HG02571 (cell line): ENCODE measurements at regions not wholly inside any gene's neighbourhood (a gene's known extent, or its start where the extent isn't known, plus 50 kb on each side); places are given as distances from the start of the nearest gene placed in this dataset.

Experiments used
- ATAC-seq: cut with Tn5 transposase; IDR thresholded peaks from one replicate; pipeline ENCODE4 v1.9.1; 2021; ENCODE audit warnings: mild to moderate bottlenecking, moderate library complexity; ENCODE audit not compliant: unreplicated experiment

DNA sequence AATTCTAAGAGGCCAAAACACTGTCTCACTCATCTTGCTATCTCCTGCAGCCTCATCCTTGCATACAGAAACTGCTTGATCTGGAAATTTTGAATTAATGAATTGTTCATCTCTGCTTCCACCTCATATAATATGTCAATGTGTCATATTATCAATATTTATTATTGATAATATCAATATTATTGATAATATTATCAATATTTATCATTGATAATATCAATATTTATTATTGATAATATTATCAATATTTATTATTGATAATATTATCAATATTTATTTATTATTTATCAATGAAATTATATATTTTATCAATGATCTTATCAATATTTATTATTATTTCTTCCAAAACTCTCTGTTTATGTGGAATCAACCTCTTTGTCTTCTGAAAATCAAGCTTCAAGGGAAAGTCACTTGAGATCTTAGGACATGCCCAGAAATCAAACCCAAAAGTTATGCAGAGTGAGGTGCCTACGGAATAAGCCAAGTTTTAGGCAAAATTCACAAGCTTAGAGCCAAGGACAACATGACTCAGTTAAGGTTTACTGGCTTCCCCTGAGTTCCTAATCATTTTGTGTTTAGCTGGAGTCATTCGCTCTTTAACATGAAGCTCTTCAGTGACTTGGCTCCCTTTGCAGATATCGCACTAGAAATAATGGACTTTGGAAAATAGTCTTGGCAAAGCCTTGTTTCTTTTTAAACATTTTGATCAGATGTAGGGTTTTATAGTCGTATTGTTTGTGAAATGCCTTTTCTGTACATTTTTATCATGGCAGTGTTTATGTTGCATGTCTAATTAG, 297.1 kb upstream of the RARB start:
- no peak for ATAC-seq

DNA sequence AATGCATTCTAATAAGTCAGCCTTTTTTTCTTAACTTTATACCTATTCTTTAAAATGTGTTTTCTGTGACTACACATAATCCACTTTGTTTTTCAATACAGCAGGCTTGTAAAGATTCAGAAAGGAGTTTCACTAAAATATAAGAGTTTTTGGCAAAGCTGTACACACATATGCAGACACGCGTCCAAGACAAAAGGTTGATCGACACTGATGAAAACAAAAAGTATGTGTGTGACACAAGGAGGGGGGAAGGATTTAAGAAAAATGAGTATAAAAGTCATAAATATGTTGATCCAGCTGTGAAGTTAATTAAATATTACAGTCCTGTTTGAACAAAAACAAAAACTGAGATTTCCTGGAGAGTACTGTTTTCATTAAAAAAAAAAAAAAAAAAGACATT, 294.5 kb upstream of the RARB start:
- no peak for ATAC-seq

DNA sequence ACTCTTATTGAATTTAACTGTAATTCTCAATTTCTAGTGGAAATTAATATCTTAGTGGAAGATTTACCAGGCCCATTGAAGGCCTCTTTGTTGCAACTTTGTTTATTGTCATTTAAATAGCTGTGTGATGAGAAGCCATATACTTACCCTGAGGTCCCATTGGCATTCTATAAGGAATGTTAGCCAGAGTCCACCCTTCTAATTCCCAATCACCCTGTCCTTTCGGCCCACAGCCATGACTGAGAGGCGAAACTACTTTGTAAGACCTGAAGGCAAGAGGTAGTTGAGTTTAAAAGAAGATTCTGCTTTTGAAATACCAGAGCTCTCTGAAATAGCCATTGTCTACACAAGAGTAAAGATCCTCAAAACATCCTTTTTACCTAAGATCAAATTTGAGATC, 290.5 kb upstream of the RARB start:
- no peak for ATAC-seq

DNA sequence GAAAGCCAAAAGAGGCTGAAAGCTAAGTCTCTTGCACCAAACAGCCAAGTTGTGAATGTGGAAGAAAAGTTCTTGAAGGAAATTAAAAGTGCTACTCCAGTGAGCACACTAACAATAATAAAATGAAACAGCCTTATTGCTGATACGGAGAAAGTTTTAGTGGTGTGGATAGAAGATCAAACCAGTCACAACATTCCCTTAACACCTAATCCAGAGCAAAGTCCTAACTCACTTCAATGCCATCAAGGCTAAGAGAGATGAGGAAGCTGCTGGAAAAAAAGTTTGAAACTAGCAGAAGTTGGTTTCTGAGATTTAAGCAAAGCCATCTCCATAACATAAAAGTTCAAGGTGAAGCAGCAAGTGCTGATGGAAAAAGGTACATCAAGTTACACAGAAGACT, 288.8 kb upstream of the RARB start:
- ATAC-seq, result no peak

DNA sequence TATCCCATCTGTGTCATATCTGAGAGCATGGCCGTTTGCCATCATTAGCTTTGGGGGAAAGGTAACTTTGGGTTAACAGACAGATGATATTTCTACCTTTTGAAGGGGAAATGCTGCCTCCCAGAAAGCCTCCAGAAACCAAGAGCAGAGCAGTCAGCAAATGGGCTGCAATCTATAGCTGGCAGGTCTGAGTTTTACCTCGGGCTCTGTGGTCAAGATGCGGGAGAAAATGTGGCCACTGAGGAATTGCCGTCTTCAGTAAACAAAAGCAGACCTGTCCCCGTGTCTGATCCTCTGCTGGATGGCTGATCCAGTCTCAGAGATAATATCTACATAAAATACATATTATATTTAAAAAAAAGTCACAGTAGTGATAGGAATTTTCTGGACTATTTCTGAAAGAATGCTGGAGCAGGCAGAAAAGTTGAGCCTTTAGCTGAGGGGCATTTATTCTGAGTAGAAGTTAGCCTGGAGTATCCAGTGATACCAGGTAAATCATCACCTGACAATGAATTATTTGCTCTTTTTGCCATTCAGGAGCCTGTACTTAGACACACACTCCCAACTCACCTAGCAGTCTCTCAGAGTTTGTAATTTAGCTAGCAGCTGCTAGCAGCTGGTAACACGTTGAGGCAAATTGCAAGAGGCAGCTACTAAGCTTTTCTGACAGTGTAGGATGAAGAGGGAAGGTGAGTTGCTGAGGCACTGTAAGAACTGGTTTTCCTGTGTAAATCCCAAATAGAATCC, 285.3 kb upstream of the RARB start:
- no peak for ATAC-seq

DNA sequence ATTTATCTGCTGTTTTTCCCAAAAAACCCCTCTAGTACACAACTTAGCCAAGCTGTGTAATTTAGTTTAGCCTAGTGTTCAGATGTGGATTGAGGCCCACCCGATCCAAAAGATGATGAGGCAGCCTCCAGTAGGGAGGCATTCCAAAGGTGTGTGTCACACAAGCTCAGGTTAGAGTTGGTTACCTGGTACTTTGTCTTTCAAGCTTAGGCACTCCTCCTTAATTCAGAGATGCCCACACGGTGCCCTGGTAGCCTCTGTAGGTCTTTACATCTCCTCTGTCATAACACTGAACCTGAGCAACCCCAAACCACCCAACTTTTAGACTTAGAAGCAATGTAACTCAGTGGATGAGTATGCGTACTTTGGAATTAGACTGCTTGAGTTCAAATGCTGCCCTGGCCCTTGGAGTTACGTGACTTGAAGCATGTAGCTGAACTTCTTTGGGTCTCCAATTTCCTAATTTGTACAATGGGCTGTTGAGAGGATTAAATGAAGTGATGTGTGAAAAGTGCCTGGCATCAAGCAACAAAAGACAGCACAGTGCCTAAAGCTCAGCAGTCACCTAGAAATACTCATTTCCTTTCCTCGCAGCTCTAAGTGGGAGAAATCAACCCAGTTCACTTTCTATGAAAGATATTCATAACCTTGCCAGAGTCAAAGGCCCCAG, 284.6 kb upstream of the RARB start:
- ATAC-seq, result no peak

DNA sequence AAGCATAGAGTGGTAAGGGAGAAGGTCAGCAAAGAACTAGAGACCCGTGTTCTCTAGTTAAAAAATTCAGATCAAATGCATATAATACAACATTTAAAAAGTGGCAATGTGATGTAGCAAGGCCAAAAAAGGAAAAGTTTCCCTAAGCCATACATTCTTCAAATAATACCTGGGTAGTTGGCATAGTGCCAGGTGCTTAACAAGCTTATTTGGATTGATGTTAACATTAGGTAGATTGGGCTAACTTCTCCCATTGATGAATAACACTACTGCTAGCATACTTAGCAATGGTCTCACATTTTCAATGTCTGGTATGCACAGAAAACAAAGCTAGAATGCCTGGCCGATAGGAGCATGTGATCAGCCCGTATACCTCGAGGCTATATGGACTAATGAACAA, 283.6 kb upstream of the RARB start:
- no peak for ATAC-seq

DNA sequence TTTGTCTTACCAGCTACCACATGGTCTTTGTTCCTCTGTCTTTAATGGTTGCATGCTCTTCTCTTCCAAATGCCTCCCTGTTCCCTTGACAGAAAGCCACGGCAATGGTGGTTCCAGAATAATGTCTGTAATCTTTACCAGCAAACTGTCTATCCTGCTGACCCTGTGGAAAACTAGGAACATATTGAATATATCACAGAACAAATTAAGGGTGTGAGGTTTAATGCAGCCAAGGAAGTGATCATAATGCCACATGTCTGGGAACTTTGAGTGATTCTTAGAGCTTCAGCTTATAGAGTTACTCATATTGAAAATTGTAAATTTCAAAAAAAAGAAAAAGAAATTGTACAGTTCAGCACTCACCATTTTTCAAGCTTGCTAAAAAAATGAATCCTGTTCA, 282.9 kb upstream of the RARB start:
- ATAC-seq, result no peak

DNA sequence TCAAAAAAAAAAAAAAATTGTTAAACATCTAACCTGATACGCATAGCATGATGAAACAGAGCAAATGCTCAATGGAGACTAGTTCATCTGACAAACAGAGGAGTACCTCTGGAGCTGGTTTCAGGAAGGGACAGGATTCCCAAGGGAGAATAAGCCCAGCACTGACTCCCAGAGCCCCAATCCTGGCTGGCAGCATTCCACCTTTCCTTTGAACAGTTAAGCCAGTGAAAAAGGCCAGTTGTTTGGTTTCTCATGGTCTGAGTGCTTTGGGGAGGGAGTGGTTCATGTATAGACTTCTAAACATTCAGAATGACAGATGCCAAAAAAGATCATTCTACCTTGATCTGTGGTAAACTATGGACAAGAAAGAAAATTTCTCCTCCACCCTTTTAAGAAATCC, 277.9 kb upstream of the RARB start:
- no peak for ATAC-seq

DNA sequence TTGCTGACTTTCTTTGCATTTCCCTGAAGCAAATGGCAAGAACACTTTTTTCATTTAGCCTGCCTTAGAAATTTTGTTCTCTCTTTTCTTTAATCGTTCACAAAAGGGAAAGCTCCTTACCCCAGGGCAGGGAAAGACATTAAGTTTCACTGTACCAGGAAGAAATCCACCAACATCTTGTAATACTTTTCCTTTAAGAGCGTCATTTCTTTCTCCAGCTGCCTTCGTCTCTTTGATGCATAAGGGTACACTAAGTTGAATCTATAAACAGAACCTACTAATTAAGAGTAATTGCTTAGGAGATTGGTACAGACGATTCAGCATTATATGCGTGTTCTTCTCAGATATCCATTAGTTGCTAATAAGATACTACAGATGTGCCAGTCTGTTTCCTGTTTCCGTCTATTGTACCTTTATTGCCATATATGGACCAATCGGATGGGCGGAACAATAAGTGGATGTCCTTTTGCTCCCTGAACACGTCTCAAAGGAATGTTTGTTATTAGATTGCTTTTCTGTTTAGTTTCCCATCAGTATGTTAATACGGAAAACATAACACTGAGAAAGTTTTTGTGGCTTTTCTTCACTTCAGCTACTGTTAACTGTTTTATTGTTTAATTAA, 276.7 kb upstream of the RARB start:
- ATAC-seq, result no peak

DNA sequence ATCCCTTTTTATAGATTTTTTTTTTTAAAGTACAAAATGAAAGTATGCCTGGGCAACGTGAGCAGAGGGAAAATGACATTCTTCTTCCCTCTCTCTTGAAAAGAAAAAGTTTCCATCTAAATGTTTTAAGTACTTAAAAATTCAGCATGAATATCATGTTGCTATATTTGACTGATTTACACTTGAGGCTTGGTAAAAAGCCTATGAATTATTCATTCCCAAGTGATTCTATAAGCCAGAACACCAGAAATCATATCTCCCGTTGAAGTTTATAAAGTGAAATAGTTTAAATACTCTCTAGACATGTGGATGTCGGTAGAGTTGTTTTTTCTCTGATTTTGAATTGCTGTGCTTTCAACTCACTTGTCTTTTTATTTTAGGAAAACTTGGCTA, 276.2 kb upstream of the RARB start:
- no peak for ATAC-seq

DNA sequence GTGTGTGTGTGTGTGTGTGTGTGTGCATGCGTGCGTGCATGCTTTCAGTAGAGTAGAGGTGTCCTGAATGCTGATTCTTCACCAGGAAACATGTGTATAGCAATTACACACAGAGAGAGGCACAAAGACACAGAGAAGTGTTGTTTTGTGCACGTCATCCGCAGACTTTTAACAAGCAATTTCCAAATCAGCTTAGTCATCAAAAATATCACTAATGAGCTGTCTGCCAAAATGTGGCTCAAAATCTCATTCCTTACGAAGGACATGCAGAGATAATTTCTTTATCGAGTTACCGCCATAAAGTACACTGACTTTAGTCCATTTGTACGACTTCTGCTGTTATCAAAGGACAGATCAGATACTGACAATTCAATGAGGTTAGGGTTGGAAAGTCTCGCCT, 274.9 kb upstream of the RARB start:
- ATAC-seq, result no peak

DNA sequence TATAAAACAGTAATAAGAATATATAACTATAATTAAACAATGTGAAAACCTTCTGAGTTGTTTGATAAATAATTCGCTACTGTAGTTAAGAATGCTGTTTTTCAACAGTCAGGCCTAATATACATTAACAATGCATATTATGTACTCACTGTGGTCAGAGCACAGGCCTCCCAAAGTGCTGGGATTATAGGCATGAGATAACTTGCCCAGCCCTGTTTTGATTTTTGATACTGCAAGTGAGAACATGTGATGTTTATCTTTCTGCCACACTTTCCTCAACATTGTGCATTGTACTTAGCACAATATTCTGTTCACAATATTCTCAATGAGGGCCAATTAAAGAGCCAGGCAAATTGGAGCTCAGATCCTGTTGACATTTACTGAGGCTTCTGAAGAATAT, 274.5 kb upstream of the RARB start:
- ATAC-seq, result no peak

DNA sequence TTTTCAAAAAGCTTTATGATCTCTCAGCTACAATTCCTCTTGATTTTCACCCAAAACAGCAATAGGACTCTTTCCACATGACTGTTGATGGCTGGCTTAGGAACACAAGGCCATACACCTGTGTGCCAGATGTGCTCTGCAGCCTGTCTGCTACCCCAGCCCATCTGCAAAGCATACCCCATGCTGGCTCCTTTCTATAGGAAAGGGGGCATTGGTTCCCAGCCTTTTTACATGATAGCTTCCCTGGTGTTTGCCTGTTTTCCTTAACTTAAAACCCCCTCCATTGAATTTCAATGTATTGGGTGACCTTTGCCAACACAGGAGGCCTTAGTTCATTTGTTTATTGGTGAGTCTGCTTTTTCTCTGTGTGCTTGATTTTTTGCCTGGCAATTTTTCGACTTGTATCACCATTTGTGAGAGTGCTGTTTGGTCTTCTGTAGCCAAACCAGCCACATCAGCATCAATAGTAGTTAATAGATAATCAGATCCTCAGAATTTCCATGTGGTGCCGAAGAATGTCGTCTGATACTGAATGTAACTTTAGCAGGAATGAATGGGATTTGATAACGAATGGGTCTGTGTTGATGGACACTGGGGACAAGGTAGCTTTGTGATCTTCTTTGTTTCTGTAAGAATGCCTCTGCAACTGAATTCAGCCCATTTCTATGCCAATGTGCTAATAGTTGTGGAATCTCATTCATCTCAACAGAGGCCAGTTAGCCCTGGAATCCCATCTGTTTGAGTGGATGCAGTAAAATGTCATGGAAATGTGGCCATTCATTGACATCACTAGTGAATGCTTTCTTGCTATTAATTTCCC, 272.2 kb upstream of the RARB start:
- ATAC-seq, result no peak

DNA sequence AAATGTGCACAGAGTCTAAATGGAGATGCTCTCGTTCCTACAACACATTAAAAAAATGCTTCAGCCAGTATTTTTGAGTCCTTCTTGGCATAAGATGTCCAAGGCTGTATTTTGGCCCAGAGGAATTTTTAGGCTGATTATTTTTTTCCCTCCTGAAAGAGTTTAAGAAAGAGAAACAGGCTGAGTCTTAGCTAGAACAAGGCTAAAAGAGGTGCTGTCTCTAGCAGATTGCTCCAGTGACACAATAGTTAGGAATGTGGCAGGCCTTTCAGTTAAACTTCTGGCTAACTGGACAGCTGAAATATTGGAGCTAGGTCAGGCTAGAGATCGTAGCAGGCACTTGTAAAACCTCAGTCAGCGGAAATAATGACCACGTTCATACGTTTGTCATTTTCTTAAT, 271.4 kb upstream of the RARB start:
- no peak for ATAC-seq

DNA sequence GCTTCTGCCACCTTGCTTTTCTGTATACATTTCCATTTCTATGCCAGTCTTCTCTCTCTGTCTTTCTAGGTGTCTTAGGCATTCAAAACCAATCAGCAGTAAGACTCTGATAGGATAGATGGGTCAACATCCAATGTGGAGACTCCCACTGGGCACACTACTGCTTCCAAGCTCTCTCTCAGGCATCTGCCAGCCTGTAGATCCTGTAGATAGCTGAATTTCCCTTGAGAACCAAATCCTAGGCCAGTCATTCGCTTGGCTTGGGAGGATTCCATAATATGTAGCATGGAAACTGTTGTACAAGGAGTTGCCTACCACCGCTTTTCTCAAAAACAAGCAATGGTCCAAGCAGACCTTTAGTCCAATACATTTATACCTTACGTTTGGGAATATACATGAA, 262.8 kb upstream of the RARB start:
- no peak for ATAC-seq

DNA sequence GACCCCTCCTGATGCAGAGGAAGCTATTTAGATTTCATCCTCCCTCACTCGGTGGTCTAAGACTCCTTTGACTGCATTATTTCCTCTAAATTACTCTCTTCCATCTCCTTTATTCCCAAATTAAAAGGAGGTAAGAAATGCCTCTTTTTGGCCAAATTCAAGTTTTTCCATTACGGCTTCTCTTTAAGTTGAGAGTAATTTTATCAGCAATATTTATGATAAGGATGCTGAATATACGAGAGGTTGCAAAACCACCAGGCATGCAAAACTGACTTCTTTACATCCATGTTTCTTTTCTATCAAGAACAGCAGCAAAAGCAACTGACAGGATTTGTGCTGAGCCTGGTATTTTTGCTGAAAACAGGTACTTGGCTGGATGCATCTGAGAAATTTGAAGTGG, 262.0 kb upstream of the RARB start:
- no peak for ATAC-seq

DNA sequence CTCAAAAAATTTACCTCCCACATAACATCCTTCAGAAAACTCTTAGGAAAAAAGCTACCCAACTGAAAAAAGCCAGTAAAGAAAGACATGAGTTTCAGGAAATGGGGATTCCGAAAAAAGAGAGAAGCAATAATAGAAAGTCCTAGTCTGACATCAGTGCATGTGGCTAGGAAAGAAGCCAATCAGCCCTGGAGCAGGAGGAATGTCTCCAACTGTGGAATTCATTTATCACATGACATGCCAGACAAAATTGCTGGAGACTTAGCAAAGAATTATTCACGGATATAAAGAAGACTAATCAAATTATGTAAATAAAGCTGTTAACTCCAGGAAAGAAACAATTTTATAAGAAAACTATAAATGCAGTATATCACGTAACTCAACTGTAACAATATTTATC, 258.9 kb upstream of the RARB start:
- ATAC-seq, result no peak

DNA sequence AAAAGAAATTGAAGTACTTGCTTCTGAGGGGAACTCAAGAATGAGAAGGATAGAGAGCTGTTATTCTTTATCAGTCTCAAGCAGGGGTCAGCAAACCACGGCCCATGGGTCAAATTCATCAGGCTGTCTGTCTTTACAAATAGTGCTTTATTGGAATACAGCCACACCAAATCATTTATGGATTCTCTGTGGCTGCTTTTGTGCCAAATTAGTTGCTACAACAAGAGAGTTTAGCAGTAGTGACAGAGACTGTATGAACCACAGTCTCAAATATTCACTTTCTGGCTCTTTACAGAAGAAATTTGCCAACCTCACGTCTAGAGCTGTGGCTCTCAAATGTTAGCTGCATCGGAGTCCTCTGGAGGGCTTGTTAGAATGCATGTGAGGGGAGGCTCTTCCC, 258.0 kb upstream of the RARB start:
- ATAC-seq, result no peak

DNA sequence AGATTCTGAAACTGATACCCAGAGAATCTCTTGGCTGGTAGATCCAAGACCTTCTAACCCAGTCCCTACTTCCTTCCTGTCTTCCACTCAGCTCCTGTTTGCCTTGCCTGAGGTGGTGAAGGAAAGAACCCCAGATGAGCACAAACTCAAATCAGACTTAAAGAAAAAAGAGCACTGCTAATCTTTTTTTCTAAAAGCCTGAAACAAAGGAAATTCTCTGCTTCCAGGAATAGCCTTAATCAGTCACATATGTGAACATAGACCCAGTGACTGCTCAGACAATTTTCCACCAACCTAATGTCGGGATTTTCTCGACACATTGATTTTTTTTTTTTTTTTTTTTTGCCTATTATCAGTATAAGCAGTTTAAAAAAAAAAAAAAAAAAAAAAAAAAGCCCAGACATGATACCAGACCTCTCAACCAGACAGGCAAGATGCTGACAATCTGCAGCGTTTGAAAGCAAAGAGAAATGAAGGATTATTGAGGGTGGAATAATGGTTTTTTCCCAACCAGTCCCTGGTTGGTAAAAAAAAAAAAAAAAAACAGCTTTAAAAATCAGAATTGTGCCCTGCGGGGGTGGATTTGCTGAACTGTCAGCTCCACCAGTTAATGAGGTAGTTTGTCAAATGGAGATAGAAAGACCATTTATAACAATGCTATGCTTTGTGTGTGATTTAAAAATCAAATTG, 256.8 kb upstream of the RARB start:
- ATAC-seq, result no peak
